ENCODE measurements at regions not wholly inside any gene's neighbourhood (a gene's known extent, or its start where the extent isn't known, plus 50 kb on each side); places are given as distances from the start of the nearest gene placed in this dataset.

DNA sequence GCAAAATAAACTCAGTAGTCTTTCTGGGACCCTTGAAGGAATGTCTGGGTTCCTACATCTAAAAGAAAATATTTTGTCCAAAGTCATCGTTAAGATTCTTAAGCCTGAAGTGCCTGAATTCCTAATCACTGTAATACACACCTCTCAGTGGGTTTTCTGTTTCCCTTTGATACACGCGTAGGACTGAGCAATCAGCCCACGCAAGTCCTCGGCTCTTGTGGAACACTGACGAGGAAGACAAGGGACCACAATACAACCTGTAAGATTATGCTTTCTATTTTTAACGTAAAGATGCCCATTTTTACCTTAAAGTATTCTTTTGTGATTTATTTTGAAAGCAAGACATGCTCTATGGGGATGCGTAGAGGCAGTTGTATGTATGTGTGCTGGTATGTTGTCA lies 472.8 kb upstream of the CELF2 start:
- Histone ChIP-seq H3K9me3 (replicated peaks; ENCODE audit: control insufficient read depth, insufficient read depth, low read length) (no peaks in the 10 kb centered on the region), H4K20me1 (replicated peaks; ENCODE audit: control insufficient read depth, extremely low read depth, insufficient read depth, low read length) (no peaks in the 10 kb centered on the region), H2AFZ (ENCODE audit: low read depth, low read length) (no peak overlapping the region), H3K9ac (replicated peaks; ENCODE audit: extremely low read depth, insufficient read depth, low read length) (no peak overlapping the region), H3K4me3 (replicated peaks in 1 of 3; ENCODE audit: insufficient read depth in 1 of 3, low read depth in 1 of 3, low read length in 3 of 3) (no peak overlapping the region), H3K27me3 (ENCODE audit: control insufficient read depth in 2 of 2, insufficient read depth in 2 of 2, low read length in 2 of 2) (no peaks in the 10 kb centered on the region), H3K9me1 (replicated peaks; ENCODE audit: control insufficient read depth, extremely low read depth, insufficient read depth, low read length) (no peaks in the 10 kb centered on the region), H3K4me1 (ENCODE audit: control insufficient read depth, extremely low read depth, insufficient read depth, low read length) (no peaks in the 10 kb centered on the region), H3K79me2 (ENCODE audit: control insufficient read depth, insufficient read depth, low read length) (no peaks in the 10 kb centered on the region), H3K4me2 (ENCODE audit: insufficient read depth, low read length) (no peak overlapping the region), H3K27ac (ENCODE audit: insufficient read depth, low read depth, low read length) (no peak overlapping the region), H3K36me3 (ENCODE audit: control insufficient read depth in 2 of 2, extremely low read depth in 1 of 2, insufficient read depth in 2 of 2, low read length in 2 of 2) (no peaks in the 10 kb centered on the region)
- DNase-seq (ENCODE audit: low read depth, low spot score) (no peak), FAIRE-seq (no peak)
- no TSS peak for BruUV-seq (replicated peaks)
- dilution Hi-C loops (cut with MboI; ENCODE audit: extremely low pct_ligation_motif_present, low sequenced_read_pairs) (no loop called here), intact Hi-C loops (cut with micrococcal nuclease) (no loop called here)
- ChIA-PET POLR2A (no interaction called here), CTCF (no interaction called here)
- TF ChIP-seq MAX (IDR thresholded peaks at IDR 0.05; ENCODE audit: insufficient read depth, insufficient read length) = no peak
- no peak for TF ChIP-seq POLR2A (IDR thresholded peaks at IDR 0.05; ENCODE audit: low read depth, low read length)
- TF ChIP-seq JUN (IDR thresholded peaks at IDR 0.05; ENCODE audit: borderline replicate concordance, insufficient read depth, insufficient read length, low read depth) = no peak
- TF ChIP-seq MYC (IDR thresholded peaks at IDR 0.05; ENCODE audit: low read depth, low read length) = no peak
- TF ChIP-seq, protein P1, sequence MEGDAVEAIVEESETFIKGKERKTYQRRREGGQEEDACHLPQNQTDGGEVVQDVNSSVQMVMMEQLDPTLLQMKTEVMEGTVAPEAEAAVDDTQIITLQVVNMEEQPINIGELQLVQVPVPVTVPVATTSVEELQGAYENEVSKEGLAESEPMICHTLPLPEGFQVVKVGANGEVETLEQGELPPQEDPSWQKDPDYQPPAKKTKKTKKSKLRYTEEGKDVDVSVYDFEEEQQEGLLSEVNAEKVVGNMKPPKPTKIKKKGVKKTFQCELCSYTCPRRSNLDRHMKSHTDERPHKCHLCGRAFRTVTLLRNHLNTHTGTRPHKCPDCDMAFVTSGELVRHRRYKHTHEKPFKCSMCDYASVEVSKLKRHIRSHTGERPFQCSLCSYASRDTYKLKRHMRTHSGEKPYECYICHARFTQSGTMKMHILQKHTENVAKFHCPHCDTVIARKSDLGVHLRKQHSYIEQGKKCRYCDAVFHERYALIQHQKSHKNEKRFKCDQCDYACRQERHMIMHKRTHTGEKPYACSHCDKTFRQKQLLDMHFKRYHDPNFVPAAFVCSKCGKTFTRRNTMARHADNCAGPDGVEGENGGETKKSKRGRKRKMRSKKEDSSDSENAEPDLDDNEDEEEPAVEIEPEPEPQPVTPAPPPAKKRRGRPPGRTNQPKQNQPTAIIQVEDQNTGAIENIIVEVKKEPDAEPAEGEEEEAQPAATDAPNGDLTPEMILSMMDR (IDR thresholded peaks at IDR 0.05; ENCODE audit: extremely low read depth in 1 of 2, insufficient read depth in 1 of 2, low read depth in 1 of 2, low read length in 2 of 2) = no peak

- no peaks in the 10 kb centered on the region for H3K36me3 ChIP-seq (ENCODE audit: control insufficient read depth in 2 of 2, extremely low read depth in 1 of 2, insufficient read depth in 2 of 2, low read length in 2 of 2)
- H3K4me3 ChIP-seq (replicated peaks in 1 of 3; ENCODE audit: insufficient read depth in 1 of 3, low read depth in 1 of 3, low read length in 3 of 3) = no peak overlapping the region
- DNase-seq (ENCODE audit: low read depth, low spot score) (no peak), FAIRE-seq (no peak)
- dilution Hi-C loops (cut with MboI; ENCODE audit: extremely low pct_ligation_motif_present, low sequenced_read_pairs) = no loop called here
- H3K79me2 ChIP-seq (ENCODE audit: control insufficient read depth, insufficient read depth, low read length) = no peaks in the 10 kb centered on the region
- no peaks in the 10 kb centered on the region for H4K20me1 ChIP-seq (replicated peaks; ENCODE audit: control insufficient read depth, extremely low read depth, insufficient read depth, low read length)
- H3K4me2 ChIP-seq (ENCODE audit: insufficient read depth, low read length) = no peak overlapping the region
- H3K9me1 ChIP-seq (replicated peaks; ENCODE audit: control insufficient read depth, extremely low read depth, insufficient read depth, low read length) = no peaks in the 10 kb centered on the region
- no peaks in the 10 kb centered on the region for H3K27me3 ChIP-seq (ENCODE audit: control insufficient read depth in 2 of 2, insufficient read depth in 2 of 2, low read length in 2 of 2)
- H3K27ac ChIP-seq (ENCODE audit: insufficient read depth, low read depth, low read length) = no peak overlapping the region
- CTCF ChIA-PET = no interaction called here
- H2AFZ ChIP-seq (ENCODE audit: low read depth, low read length) = no peak overlapping the region
- intact Hi-C loops (cut with micrococcal nuclease) = no loop called here
- POLR2A ChIA-PET = no interaction called here
- no peak overlapping the region for H3K9ac ChIP-seq (replicated peaks; ENCODE audit: extremely low read depth, insufficient read depth, low read length)
- no peaks in the 10 kb centered on the region for H3K9me3 ChIP-seq (replicated peaks; ENCODE audit: control insufficient read depth, insufficient read depth, low read length)
- TF ChIP-seq JUN (IDR thresholded peaks at IDR 0.05; ENCODE audit: borderline replicate concordance, insufficient read depth, insufficient read length, low read depth) (no peak), POLR2A (IDR thresholded peaks at IDR 0.05; ENCODE audit: low read depth, low read length) (no peak), MAX (IDR thresholded peaks at IDR 0.05; ENCODE audit: insufficient read depth, insufficient read length) (no peak), EZH2 (IDR thresholded peaks at IDR 0.05; ENCODE audit: borderline replicate concordance, low read depth, low read length, severe bottlenecking) (no peak), FOS (IDR thresholded peaks at IDR 0.05; ENCODE audit: borderline replicate concordance, insufficient read depth, low read length) (no peak)
- TF ChIP-seq, protein P1 (IDR thresholded peaks at IDR 0.05; ENCODE audit: extremely low read depth in 1 of 2, insufficient read depth in 1 of 2, low read depth in 1 of 2, low read length in 2 of 2) = no peak
- no peaks in the 10 kb centered on the region for H3K4me1 ChIP-seq (ENCODE audit: control insufficient read depth, extremely low read depth, insufficient read depth, low read length)
- no TSS peak for BruUV-seq (replicated peaks)
These were observed 471.9 kb upstream of the CELF2 start for GRCh38 chr10:10545771-10546170.

All from endothelial cell of umbilical vein (primary cell).